ENCODE measurements at regions not wholly inside any gene's neighbourhood (a gene's known extent, or its start where the extent isn't known, plus 50 kb on each side); places are given as distances from the start of the nearest gene placed in this dataset.

GRCh38 chr11:116231543-116231942, 541.2 kb downstream of the BUD13 start:
- H3K9me3 Mint-ChIP-seq: peaks cover 0 to 11% (median 0%) of the 10 kb centered on the region in 7 donors
- DNase-seq: no peak
- H3K27me3 Mint-ChIP-seq: peaks cover 4 to 17% (median 9%) of the 10 kb centered on the region in 3 donors
- H3K27ac Mint-ChIP-seq: no peak overlapping the region
- H3K4me1 Mint-ChIP-seq: no peaks in the 10 kb centered on the region
- ATAC-seq (ENCODE audit: low read depth in 2 of 2): no peak
- H3K36me3 Mint-ChIP-seq: no peaks in the 10 kb centered on the region
- H3K4me3 Mint-ChIP-seq: no peak overlapping the region

- DNase-seq (no peak), ATAC-seq (ENCODE audit: low read depth in 2 of 2) (no peak)
- no peak overlapping the region for H3K4me3 Mint-ChIP-seq
- H3K9me3 Mint-ChIP-seq: peaks cover 0 to 11% (median 0%) of the 10 kb centered on the region in 7 donors
- no peaks in the 10 kb centered on the region for H3K4me1 Mint-ChIP-seq
- peaks cover 4 to 24% (median 15%) of the 10 kb centered on the region in 3 donors for H3K27me3 Mint-ChIP-seq
- H3K36me3 Mint-ChIP-seq: no peaks in the 10 kb centered on the region
- H3K27ac Mint-ChIP-seq: no peak overlapping the region
Measured at GRCh38 chr11:116230438-116230837, 542.3 kb downstream of the BUD13 start.

- Mint-ChIP-seq H3K27ac (no peak overlapping the region), H3K27me3 (peaks cover 4 to 24% (median 15%) of the 10 kb centered on the region in 3 donors), H3K9me3 (peaks cover 0 to 11% (median 0%) of the 10 kb centered on the region in 7 donors), H3K36me3 (no peaks in the 10 kb centered on the region), H3K4me1 (no peaks in the 10 kb centered on the region), H3K4me3 (no peak overlapping the region)
- no peak for ATAC-seq (ENCODE audit: low read depth in 2 of 2)
- DNase-seq: no peak
Measured at GRCh38 chr11:116229236-116229970, 543.4 kb downstream of the BUD13 start.

- peaks cover 0 to 11% (median 1%) of the 10 kb centered on the region in 7 donors for H3K9me3 Mint-ChIP-seq
- ATAC-seq (ENCODE audit: low read depth in 2 of 2): no peak
- peaks cover 3 to 24% (median 15%) of the 10 kb centered on the region in 3 donors for H3K27me3 Mint-ChIP-seq
- no peak for DNase-seq
- H3K4me3 Mint-ChIP-seq: no peak overlapping the region
- H3K27ac Mint-ChIP-seq: no peak overlapping the region
- H3K4me1 Mint-ChIP-seq: no peaks in the 10 kb centered on the region
- no peaks in the 10 kb centered on the region for H3K36me3 Mint-ChIP-seq
Measured at GRCh38 chr11:116226731-116227130, 546.1 kb downstream of the BUD13 start.

GRCh38 chr11:116225784-116226585, 546.8 kb downstream of the BUD13 start:
- no peak for ATAC-seq (ENCODE audit: low read depth in 2 of 2)
- Mint-ChIP-seq H3K4me1 (no peaks in the 10 kb centered on the region), H3K27me3 (peaks cover 3 to 24% (median 15%) of the 10 kb centered on the region in 3 donors)

GRCh38 chr11:116225236-116225635, 547.6 kb downstream of the BUD13 start:
- DNase-seq: no peak
- H3K27ac Mint-ChIP-seq: no peak overlapping the region
- peaks cover 3 to 24% (median 15%) of the 10 kb centered on the region in 3 donors for H3K27me3 Mint-ChIP-seq
- H3K4me1 Mint-ChIP-seq: no peaks in the 10 kb centered on the region
- H3K36me3 Mint-ChIP-seq: no peaks in the 10 kb centered on the region
- no peak overlapping the region for H3K4me3 Mint-ChIP-seq
- no peak for ATAC-seq (ENCODE audit: low read depth in 2 of 2)
- H3K9me3 Mint-ChIP-seq: peaks cover 0 to 11% (median 1%) of the 10 kb centered on the region in 7 donors

More at GRCh38 chr11:116225784-116226585, 546.8 kb downstream of the BUD13 start:
- Mint-ChIP-seq H3K27ac (peak overlapping the region in 1 of 6 donors; percentile 14), H3K4me3 (no peak overlapping the region), H3K36me3 (no peaks in the 10 kb centered on the region), H3K9me3 (peaks cover 0 to 11% (median 1%) of the 10 kb centered on the region in 7 donors)
- DNase-seq: no peak

GRCh38 chr11:116224889-116225200, 547.9 kb downstream of the BUD13 start:
- H3K27me3 Mint-ChIP-seq: peaks cover 3 to 24% (median 15%) of the 10 kb centered on the region in 3 donors
- H3K36me3 Mint-ChIP-seq: no peaks in the 10 kb centered on the region
- no peak overlapping the region for H3K27ac Mint-ChIP-seq
- H3K4me3 Mint-ChIP-seq: no peak overlapping the region
- no peaks in the 10 kb centered on the region for H3K4me1 Mint-ChIP-seq
- H3K9me3 Mint-ChIP-seq: peaks cover 0 to 11% (median 1%) of the 10 kb centered on the region in 7 donors
- ATAC-seq (ENCODE audit: low read depth in 2 of 2): no peak
- no peak for DNase-seq

- no peak for DNase-seq
- ATAC-seq (ENCODE audit: low read depth in 2 of 2): no peak
Measured at GRCh38 chr11:116224154-116224888, 548.5 kb downstream of the BUD13 start.

GRCh38 chr11:116221351-116221750, 551.4 kb downstream of the BUD13 start:
- Mint-ChIP-seq H3K4me3 (no peak overlapping the region), H3K36me3 (no peaks in the 10 kb centered on the region), H3K27me3 (peaks cover 3 to 7% (median 4%) of the 10 kb centered on the region in 3 donors), H3K9me3 (peaks cover 2 to 9% (median 6%) of the 10 kb centered on the region in 7 donors), H3K27ac (no peak overlapping the region), H3K4me1 (no peaks in the 10 kb centered on the region)
- ATAC-seq (ENCODE audit: low read depth in 2 of 2) (no peak), DNase-seq (no peak)

More at GRCh38 chr11:116224154-116224888, 548.5 kb downstream of the BUD13 start:
- Mint-ChIP-seq H3K27me3 (peaks cover 3 to 24% (median 15%) of the 10 kb centered on the region in 3 donors), H3K27ac (no peak overlapping the region), H3K9me3 (peaks cover 0 to 11% (median 1%) of the 10 kb centered on the region in 7 donors), H3K4me3 (no peak overlapping the region), H3K36me3 (no peaks in the 10 kb centered on the region), H3K4me1 (no peaks in the 10 kb centered on the region)

GRCh38 chr11:116219171-116219635, 553.6 kb downstream of the BUD13 start:
- no peaks in the 10 kb centered on the region for H3K36me3 Mint-ChIP-seq
- DNase-seq (no peak), ATAC-seq (ENCODE audit: low read depth in 2 of 2) (no peak)
- H3K4me3 Mint-ChIP-seq: no peak overlapping the region
- peaks cover 0 to 7% (median 3%) of the 10 kb centered on the region in 3 donors for H3K27me3 Mint-ChIP-seq
- peaks cover 2 to 9% (median 6%) of the 10 kb centered on the region in 7 donors for H3K9me3 Mint-ChIP-seq
- no peak overlapping the region for H3K27ac Mint-ChIP-seq
- no peaks in the 10 kb centered on the region for H3K4me1 Mint-ChIP-seq

- no peaks in the 10 kb centered on the region for H3K36me3 Mint-ChIP-seq
- DNase-seq (no peak), ATAC-seq (ENCODE audit: low read depth in 2 of 2) (no peak)
- no peaks in the 10 kb centered on the region for H3K4me1 Mint-ChIP-seq
- H3K27ac Mint-ChIP-seq: no peak overlapping the region
- H3K27me3 Mint-ChIP-seq: peaks cover 0 to 7% (median 0%) of the 10 kb centered on the region in 3 donors
- H3K4me3 Mint-ChIP-seq: no peak overlapping the region
- H3K9me3 Mint-ChIP-seq: peaks cover 2 to 10% (median 5%) of the 10 kb centered on the region in 7 donors
Measured at GRCh38 chr11:116217441-116217840, 555.3 kb downstream of the BUD13 start.

GRCh38 chr11:116217006-116217405, 555.8 kb downstream of the BUD13 start:
- Mint-ChIP-seq H3K9me3 (peaks cover 2 to 9% (median 5%) of the 10 kb centered on the region in 7 donors), H3K4me3 (no peak overlapping the region), H3K27ac (no peak overlapping the region), H3K36me3 (no peaks in the 10 kb centered on the region), H3K4me1 (no peaks in the 10 kb centered on the region), H3K27me3 (peaks cover 0 to 9% (median 2%) of the 10 kb centered on the region in 3 donors)
- no peak for ATAC-seq (ENCODE audit: low read depth in 2 of 2)
- no peak for DNase-seq

GRCh38 chr11:116215471-116216113, 557.2 kb downstream of the BUD13 start:
- ATAC-seq (ENCODE audit: low read depth in 2 of 2) (no peak), DNase-seq (no peak)
- H3K36me3 Mint-ChIP-seq: no peaks in the 10 kb centered on the region
- H3K27me3 Mint-ChIP-seq: peaks cover 2 to 16% (median 5%) of the 10 kb centered on the region in 3 donors
- no peak overlapping the region for H3K4me3 Mint-ChIP-seq
- peaks cover 2 to 12% (median 5%) of the 10 kb centered on the region in 7 donors for H3K9me3 Mint-ChIP-seq
- no peaks in the 10 kb centered on the region for H3K4me1 Mint-ChIP-seq
- no peak overlapping the region for H3K27ac Mint-ChIP-seq
